ENCODE measurements at regions not wholly inside any gene's neighbourhood (a gene's known extent, or its start where the extent isn't known, plus 50 kb on each side); places are given as distances from the start of the nearest gene placed in this dataset.

GRCh38 chr1:18045203-18045602, 62.4 kb upstream of the IGSF21 start:
- TF ChIP-seq GATA2 (IDR thresholded peaks at IDR 0.05; ENCODE audit: low read depth, low read length) = no peak
- TF ChIP-seq GATA3 (IDR thresholded peaks at IDR 0.05; ENCODE audit: low read depth, low read length) = no peak
